ENCODE measurements at regions not wholly inside any gene's neighbourhood (a gene's known extent, or its start where the extent isn't known, plus 50 kb on each side); places are given as distances from the start of the nearest gene placed in this dataset.

DNA sequence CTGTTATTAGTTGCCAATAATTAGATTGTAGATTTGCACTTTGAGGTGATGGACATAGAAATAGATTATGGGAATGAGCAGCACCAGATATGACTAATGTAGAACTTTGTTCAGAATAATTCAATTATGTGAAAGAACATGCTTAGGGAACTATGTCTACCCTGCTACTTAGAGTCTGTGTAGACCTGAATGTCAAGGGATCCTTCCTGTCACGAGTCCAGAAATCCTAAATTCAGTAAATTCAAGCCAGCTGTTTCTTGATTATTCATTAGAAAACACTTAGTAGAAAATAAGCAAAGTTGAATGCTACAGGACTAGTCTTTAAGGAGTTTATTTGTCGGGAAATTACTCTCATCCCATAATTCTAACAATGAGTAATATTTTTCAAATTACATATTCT lies 887.3 kb upstream of the SEMA6A start:
- no peak overlapping the region for H3K4me3 Mint-ChIP-seq
- no peaks in the 10 kb centered on the region for H3K9me3 Mint-ChIP-seq
- no peak overlapping the region for H3K27ac Mint-ChIP-seq
- no peaks in the 10 kb centered on the region for H3K27me3 Mint-ChIP-seq (ENCODE audit: low read depth)
- ATAC-seq (replicated peaks in 1 of 2) (no peak), DNase-seq (no peak)
- H3K4me1 Mint-ChIP-seq (ENCODE audit: low read depth) = no peaks in the 10 kb centered on the region
- H3K36me3 Mint-ChIP-seq (ENCODE audit: insufficient read depth in 2 of 2) = no peaks in the 10 kb centered on the region

DNA sequence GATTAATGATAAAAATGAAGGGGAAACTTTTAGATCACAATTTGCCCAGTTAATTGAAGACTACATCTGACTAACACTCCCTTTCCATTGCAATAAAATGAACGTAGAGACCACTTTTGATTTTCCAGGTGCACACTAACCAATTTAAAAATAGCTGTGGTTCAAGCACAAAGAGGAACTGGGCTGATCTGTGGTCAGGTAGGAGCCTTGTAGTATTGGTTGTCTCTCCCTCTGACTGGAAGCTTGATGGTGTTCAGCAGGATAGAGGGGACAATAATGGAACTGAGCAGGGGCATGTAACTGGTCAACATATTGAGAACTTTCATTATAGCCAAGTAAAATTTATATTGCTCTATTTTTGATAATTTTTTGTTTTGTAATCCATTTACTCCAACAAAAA lies 886.8 kb upstream of the SEMA6A start:
- Mint-ChIP-seq H3K27ac (no peak overlapping the region), H3K9me3 (no peaks in the 10 kb centered on the region), H3K4me1 (ENCODE audit: low read depth) (no peaks in the 10 kb centered on the region), H3K27me3 (ENCODE audit: low read depth) (no peaks in the 10 kb centered on the region), H3K4me3 (no peak overlapping the region), H3K36me3 (ENCODE audit: insufficient read depth in 2 of 2) (no peaks in the 10 kb centered on the region)
- DNase-seq (no peak), ATAC-seq (replicated peaks in 1 of 2) (no peak)

DNA sequence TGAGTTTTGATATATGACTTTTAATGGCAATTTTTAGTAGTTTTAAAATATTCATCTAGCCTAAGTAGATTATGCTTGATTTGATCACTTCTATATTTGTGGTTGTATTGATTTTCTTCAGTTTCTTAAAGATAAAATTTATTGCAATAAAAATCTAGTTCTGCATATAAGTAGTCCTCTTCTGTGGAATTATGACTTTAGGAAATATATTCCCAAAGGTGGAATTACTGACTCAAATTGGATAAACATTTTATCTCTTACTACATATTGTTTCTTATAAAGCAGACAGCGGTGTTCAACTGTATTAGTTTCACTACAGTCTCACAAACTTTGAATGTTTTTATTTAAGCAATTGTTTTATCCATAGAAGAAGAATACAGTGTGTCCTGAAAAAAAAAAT lies 883.0 kb upstream of the SEMA6A start:
- Mint-ChIP-seq H3K27ac (no peak overlapping the region), H3K27me3 (ENCODE audit: low read depth) (no peaks in the 10 kb centered on the region), H3K4me1 (ENCODE audit: low read depth) (no peaks in the 10 kb centered on the region), H3K9me3 (no peaks in the 10 kb centered on the region), H3K4me3 (no peak overlapping the region), H3K36me3 (ENCODE audit: insufficient read depth in 2 of 2) (no peaks in the 10 kb centered on the region)
- ATAC-seq (replicated peaks in 1 of 2) (no peak), DNase-seq (no peak)

DNA sequence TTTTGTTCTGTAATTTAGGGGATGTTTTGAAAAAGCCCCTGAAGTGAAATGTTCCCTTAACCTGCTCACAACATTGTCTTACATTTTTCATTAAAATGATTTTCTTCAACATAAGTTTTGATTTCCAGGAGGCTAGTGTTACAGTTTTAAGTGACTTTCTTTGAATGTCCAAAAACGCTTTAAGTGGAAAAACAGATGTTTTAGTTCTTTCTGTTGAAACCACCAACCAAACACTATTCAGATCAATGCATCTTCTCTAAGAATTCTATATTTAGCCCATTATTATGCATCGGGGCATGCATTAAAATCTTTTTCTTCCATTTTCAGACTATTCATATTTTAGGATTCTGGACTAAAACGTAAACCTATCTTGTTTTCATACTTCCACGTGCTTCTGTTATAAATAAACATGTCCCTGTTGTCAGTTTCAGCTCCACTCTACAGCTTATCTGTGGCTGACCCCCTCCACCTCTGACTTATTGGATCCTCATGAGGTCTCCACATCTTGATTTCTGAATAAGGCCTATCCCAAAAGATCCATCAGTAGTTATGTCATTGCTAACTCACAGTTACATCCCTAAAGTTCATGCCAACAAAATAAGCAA lies 882.3 kb upstream of the SEMA6A start:
- H3K27me3 Mint-ChIP-seq (ENCODE audit: low read depth) = no peaks in the 10 kb centered on the region
- no peak overlapping the region for H3K27ac Mint-ChIP-seq
- no peak for ATAC-seq (replicated peaks in 1 of 2)
- no peaks in the 10 kb centered on the region for H3K4me1 Mint-ChIP-seq (ENCODE audit: low read depth)
- no peak overlapping the region for H3K4me3 Mint-ChIP-seq
- no peak for DNase-seq
- H3K9me3 Mint-ChIP-seq = no peaks in the 10 kb centered on the region
- H3K36me3 Mint-ChIP-seq (ENCODE audit: insufficient read depth in 2 of 2) = no peaks in the 10 kb centered on the region

DNA sequence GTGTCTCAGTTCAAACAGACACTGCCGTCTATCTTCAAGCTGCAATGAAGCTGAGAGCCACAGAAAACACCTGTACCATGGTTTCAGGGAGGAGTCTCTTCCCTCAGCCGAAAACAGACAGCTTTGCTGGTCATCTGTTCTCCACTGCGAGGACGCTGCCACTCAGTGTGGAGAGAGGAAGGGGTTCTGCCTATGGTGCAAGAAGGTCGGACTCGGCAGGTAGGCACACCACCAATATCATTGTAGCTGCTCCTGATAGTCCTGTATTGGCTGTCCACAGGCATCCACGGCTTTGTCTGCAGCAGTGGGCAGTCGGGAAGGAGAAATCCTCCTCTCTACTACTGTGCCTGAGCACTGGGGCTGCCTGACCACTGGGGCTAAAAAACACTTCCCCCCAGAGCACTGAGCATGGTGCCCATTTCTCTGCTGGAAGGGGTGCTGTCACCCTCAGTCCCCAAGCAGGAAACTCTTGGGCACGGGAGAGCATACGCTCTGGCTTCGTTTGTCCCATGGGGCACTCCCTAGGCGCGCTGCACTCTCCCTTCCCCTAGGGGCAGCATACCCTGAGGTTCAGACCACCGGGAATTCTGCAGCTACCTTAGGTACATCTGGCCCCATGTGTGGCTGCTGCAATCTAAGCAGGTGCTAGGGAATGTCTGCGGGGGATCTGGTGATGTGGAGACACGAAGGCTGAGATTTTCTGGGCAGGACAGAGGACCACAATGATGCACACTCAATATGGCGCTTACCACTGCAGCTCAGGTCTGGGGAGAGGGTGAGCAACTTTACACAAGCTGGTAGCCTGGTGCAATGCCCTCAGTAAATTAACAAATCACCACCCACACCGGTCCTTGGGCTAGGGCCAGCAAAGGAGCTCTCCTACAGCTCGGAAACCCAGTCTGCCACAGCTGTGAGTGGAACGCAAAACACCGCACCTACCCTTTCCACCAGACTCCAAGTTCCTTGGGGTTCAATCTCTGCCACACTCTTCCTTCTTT lies 880.9 kb upstream of the SEMA6A start:
- no peaks in the 10 kb centered on the region for H3K36me3 Mint-ChIP-seq (ENCODE audit: insufficient read depth in 2 of 2)
- peak overlapping the region; percentile 67 to 76 for H3K4me3 Mint-ChIP-seq
- no peaks in the 10 kb centered on the region for H3K9me3 Mint-ChIP-seq
- peak in 1 of 2 donors; percentile 41 for ATAC-seq (replicated peaks in 1 of 2)
- no peaks in the 10 kb centered on the region for H3K27me3 Mint-ChIP-seq (ENCODE audit: low read depth)
- no peak overlapping the region for H3K27ac Mint-ChIP-seq
- H3K4me1 Mint-ChIP-seq (ENCODE audit: low read depth) = no peaks in the 10 kb centered on the region
- DNase-seq = no peak

DNA sequence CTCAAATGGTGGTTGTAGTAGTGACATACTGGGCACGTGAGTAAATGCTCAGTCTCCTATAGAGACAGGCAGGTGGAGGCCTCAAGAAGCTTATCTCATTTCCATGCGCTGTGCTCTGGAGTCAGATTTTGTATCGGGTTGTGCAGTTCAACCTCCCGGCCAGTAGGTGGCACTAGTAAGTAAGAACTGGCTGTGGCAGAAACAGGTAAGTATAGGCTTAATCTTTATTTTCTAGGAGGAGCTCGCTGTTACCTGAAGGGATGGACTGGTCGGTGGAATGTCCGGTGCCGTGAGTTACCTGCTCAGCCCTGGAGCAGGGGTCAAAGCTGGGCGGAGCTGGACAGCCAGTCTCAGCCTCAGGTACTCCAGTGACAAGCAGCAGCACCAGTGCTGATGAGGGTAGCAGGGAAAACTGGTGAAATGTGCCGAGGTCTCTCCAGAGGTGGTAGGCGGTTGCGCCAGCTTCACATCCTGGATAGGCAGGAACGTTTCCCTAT lies 880.1 kb upstream of the SEMA6A start:
- peak; percentile 29 to 41 for DNase-seq
- ATAC-seq (replicated peaks in 1 of 2) = peak; percentile 69 to 73
- H3K4me3 Mint-ChIP-seq = peak overlapping the region; percentile 67 to 76
- no peaks in the 10 kb centered on the region for H3K9me3 Mint-ChIP-seq
- H3K4me1 Mint-ChIP-seq (ENCODE audit: low read depth) = no peaks in the 10 kb centered on the region
- H3K27ac Mint-ChIP-seq = no peak overlapping the region
- H3K36me3 Mint-ChIP-seq (ENCODE audit: insufficient read depth in 2 of 2) = no peaks in the 10 kb centered on the region
- no peaks in the 10 kb centered on the region for H3K27me3 Mint-ChIP-seq (ENCODE audit: low read depth)

DNA sequence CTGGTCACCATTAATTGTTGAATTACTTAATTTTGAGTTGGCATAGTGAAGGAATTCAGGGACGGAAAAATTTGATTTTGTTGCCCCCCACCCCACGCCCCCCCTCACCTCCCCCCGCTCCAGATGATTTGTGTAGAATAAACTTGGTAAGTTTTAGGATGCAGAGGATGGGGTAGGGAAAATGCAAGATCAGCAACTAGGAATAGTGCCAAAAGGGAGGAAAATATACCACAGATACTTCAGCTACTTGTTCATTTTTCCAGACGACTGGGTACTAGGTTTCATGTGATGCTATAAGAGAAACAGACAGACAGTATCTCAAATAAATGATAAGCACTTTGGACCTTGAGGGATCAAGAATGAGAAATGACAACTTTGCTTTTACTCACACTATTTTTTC lies 862.2 kb upstream of the SEMA6A start:
- H3K27me3 Mint-ChIP-seq (ENCODE audit: low read depth) = no peaks in the 10 kb centered on the region
- no peak overlapping the region for H3K4me3 Mint-ChIP-seq
- H3K27ac Mint-ChIP-seq = no peak overlapping the region
- peaks cover 0 to 1% of the 10 kb centered on the region in 2 donors for H3K9me3 Mint-ChIP-seq
- DNase-seq = no peak
- no peaks in the 10 kb centered on the region for H3K36me3 Mint-ChIP-seq (ENCODE audit: insufficient read depth in 2 of 2)
- ATAC-seq (replicated peaks in 1 of 2) = no peak
- no peaks in the 10 kb centered on the region for H3K4me1 Mint-ChIP-seq (ENCODE audit: low read depth)

DNA sequence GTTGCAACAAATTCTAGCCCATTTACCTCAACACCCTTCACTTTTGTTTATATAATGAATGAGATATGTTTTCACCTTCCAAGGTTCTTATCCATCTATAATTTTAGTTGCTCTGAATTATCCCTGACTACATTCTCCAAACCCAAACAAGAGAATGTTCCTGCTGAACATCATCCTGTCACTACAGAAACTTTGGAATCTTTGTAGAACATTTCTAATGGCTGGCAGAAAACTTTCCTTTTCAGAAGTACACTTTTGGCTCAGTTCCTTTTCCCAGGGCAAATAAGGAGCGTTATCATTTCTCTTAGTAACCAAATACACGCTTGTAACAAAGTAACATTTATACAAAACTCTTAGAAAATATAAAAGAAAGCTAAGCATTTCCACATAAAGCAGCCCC lies 860.6 kb upstream of the SEMA6A start:
- H3K4me3 Mint-ChIP-seq = no peak overlapping the region
- no peaks in the 10 kb centered on the region for H3K27me3 Mint-ChIP-seq (ENCODE audit: low read depth)
- ATAC-seq (replicated peaks in 1 of 2) = no peak
- H3K36me3 Mint-ChIP-seq (ENCODE audit: insufficient read depth in 2 of 2) = no peaks in the 10 kb centered on the region
- H3K9me3 Mint-ChIP-seq = peaks cover 0 to 1% of the 10 kb centered on the region in 2 donors
- DNase-seq = no peak
- H3K4me1 Mint-ChIP-seq (ENCODE audit: low read depth) = no peaks in the 10 kb centered on the region
- H3K27ac Mint-ChIP-seq = no peak overlapping the region

DNA sequence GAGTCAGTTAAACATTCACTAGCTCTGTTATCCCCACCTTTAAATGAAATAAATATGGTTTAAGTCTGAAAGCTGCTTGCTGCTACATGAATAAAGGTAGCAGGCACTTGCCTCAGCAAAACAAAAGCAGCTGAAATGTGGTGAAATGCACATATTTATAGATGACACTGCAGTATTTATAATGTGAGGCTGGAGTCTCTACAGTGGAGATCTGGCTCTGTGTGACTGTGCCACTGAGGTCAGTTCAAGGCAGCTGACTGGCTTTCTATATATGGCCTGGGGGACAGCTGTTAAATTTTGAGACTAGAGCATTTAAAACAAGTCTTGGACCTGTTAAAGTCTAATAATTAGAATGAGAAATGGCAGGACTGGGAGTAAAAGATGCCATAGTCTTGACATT lies 859.6 kb upstream of the SEMA6A start:
- no peak for ATAC-seq (replicated peaks in 1 of 2)
- peaks cover 0 to 1% of the 10 kb centered on the region in 2 donors for H3K9me3 Mint-ChIP-seq
- H3K27ac Mint-ChIP-seq = no peak overlapping the region
- no peaks in the 10 kb centered on the region for H3K27me3 Mint-ChIP-seq (ENCODE audit: low read depth)
- no peaks in the 10 kb centered on the region for H3K36me3 Mint-ChIP-seq (ENCODE audit: insufficient read depth in 2 of 2)
- H3K4me1 Mint-ChIP-seq (ENCODE audit: low read depth) = no peaks in the 10 kb centered on the region
- H3K4me3 Mint-ChIP-seq = no peak overlapping the region
- no peak for DNase-seq

DNA sequence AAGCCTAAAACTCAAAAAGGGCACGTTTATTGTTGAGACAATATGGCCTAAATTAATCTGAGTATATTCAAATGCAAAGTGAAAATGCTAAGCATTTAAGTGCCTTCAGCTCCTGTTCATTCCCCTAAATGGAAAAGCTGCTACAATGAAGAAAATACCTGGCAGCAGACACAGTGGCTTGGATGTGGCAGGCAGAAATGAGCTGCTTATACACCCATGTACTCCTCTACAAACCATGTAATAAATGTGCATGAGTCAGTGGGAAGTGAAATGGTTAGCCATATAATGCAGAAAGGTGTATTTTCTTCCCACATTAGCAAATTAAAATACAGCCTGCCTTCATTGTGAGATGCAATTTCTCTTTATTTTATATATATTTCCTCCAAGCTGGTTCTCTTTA lies 859.2 kb upstream of the SEMA6A start:
- Mint-ChIP-seq H3K9me3 (peaks cover 0 to 1% of the 10 kb centered on the region in 2 donors), H3K36me3 (ENCODE audit: insufficient read depth in 2 of 2) (no peaks in the 10 kb centered on the region), H3K4me3 (no peak overlapping the region), H3K4me1 (ENCODE audit: low read depth) (no peaks in the 10 kb centered on the region), H3K27ac (no peak overlapping the region), H3K27me3 (ENCODE audit: low read depth) (no peaks in the 10 kb centered on the region)
- DNase-seq (no peak), ATAC-seq (replicated peaks in 1 of 2) (no peak)

DNA sequence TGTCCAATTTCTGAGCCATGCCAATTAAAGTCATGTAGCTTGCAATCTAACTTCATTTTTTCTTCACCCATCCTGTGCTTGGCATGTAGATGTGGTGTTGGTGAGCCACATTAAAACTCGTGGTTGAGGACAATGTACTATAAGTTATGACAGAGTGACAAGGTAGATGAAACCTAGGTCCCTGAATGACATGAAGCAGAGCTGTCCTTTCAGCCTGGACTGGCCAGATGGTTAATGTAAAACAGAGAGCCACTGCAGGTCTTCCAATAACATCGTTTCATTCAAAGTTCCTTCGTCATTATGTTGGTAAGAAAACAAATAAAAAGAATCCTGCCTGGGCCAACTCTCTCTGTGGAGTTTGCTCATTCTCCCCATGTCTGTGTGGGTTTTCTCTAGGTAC lies 856.5 kb upstream of the SEMA6A start:
- DNase-seq (no peak), ATAC-seq (replicated peaks in 1 of 2) (no peak)
- Mint-ChIP-seq H3K27ac (no peak overlapping the region), H3K4me3 (no peak overlapping the region), H3K27me3 (ENCODE audit: low read depth) (no peaks in the 10 kb centered on the region), H3K9me3 (peaks cover 0 to 2% of the 10 kb centered on the region in 2 donors), H3K36me3 (ENCODE audit: insufficient read depth in 2 of 2) (no peaks in the 10 kb centered on the region), H3K4me1 (ENCODE audit: low read depth) (no peaks in the 10 kb centered on the region)

DNA sequence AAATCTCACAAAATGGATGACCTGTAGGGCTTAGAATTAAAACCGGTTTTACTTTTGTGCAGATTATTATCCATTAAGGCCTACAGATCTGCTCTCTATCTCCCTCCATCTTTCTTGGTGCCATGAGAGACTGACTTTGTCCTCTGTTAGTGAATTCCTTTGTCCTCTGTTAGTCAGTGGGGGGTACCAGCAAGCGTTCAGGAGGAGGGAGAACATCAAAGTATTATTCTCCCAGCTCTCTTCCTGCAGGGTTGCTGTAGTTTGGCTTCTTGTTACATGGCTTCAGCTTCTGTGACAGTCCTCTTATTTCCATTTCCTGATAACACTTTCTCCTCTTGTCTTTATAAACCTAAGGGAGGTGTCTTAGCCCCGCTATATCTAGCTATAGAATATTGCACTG lies 850.5 kb upstream of the SEMA6A start:
- Mint-ChIP-seq H3K4me3 (no peak overlapping the region), H3K36me3 (ENCODE audit: insufficient read depth in 2 of 2) (no peaks in the 10 kb centered on the region), H3K27me3 (ENCODE audit: low read depth) (no peaks in the 10 kb centered on the region), H3K4me1 (ENCODE audit: low read depth) (no peaks in the 10 kb centered on the region), H3K9me3 (peaks cover 1 to 9% of the 10 kb centered on the region in 2 donors), H3K27ac (no peak overlapping the region)
- ATAC-seq (replicated peaks in 1 of 2) (no peak), DNase-seq (no peak)

DNA sequence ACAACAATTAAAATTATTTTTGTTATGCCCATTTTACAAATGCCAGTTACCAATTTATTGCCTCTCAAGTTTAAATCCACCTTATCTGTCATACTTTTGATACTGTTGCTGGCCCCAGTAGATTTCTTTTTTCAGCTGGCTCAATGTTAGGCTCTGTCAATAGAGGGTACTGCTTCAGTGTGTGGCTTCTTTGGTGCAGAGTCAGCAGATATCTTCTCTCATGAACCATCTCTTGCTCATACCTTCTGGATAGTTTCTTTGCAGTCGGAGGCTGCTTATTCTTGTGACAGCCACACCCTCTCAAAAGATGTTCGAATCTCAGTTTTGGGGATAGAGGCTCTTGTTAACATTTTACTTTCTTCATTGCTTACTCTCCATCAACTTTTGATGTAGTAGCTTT lies 849.9 kb upstream of the SEMA6A start:
- Mint-ChIP-seq H3K36me3 (ENCODE audit: insufficient read depth in 2 of 2) (no peaks in the 10 kb centered on the region), H3K27ac (no peak overlapping the region), H3K9me3 (peaks cover 1 to 9% of the 10 kb centered on the region in 2 donors), H3K4me1 (ENCODE audit: low read depth) (no peaks in the 10 kb centered on the region), H3K27me3 (ENCODE audit: low read depth) (no peaks in the 10 kb centered on the region), H3K4me3 (no peak overlapping the region)
- no peak for DNase-seq
- ATAC-seq (replicated peaks in 1 of 2) = no peak

All from activated T-cell treated with anti-CD3 and anti-CD28 coated beads, Interleukin-2, amount 50 U/mL, for 72 hours (primary cell).